GM11168 (cell line): ENCODE measurements at regions not wholly inside any gene's neighbourhood (a gene's known extent, or its start where the extent isn't known, plus 50 kb on each side); places are given as distances from the start of the nearest gene placed in this dataset.

Experiments used
- in situ Hi-C: fragments of 300-500 bp; cut with MboI; formaldehyde crosslinking; loops from one replicate; pipeline ENCODE4 v1.12.0; 2022; ENCODE audit warnings: low sequenced_read_pairs; ENCODE audit not compliant: unreplicated experiment

- in situ Hi-C loops, result no loop called here
These were observed 602.1 kb downstream of the LMO4 start for GRCh38 chr1:87930796-87931195.

DNA sequence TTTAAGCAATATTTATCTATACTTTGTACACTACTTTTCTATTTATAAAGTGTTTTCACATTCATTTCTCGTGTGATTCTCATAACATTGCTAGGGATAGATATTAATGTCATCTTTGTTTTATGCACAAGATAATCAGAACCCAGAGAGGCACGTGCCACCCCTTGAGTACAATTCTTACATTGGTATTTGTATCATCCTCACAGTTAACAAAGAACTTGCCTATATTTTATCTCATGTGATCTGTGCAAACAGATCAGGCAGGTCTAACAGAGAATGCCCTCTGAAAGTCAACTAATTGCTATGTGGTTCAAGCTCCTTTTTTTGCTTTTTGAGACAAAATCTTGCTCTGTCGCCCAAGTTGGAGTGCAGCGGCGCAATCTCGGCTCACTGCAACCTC is 604.5 kb downstream of the LMO4 start:
- in situ Hi-C loops, result no loop called here

GRCh38 chr1:87935130-87935529 is 606.5 kb downstream of the LMO4 start:
- in situ Hi-C loops, result no loop called here

GRCh38 chr1:87937831-87938395 is 609.2 kb downstream of the LMO4 start:
- in situ Hi-C loops, result no loop called here

DNA sequence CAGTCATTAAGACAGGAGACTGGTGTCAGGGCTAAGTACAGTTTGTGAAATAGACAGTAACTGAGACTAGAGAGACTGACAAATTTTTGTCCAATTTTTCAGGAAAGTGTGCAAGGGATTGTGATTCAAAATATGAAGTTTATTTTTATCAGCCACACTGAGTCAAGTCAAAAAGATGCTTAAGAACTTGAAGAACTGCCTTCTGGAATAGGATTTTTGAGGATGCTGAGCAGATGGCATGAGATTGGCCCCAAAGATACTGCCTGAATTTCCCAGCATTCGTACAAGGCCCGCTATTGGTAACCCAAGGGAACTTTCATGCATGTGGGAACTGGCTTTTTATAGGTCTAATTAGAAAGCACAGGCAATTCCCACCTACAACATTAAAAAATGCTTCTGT is 610.0 kb downstream of the LMO4 start:
- in situ Hi-C loops, result no loop called here

DNA sequence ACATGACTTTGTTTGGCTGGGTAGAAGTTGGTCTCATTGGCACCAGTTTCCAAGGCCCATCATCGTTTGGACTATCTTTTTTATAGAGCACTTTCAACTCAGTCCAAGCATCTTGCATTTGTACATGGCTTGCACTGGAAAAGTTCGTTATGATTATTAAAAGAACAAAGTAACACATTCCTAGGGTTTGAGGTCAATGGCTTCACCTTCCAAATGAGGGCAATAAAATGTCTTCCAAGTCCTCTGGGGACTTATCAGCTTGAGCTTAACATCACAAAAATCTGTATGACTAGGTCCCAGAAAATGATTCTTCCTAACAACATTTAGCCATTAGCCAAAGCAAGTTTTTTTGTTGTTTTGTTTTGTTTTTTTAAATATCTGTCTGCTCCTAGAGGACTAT is 610.8 kb downstream of the LMO4 start:
- in situ Hi-C loops, result no loop called here

DNA sequence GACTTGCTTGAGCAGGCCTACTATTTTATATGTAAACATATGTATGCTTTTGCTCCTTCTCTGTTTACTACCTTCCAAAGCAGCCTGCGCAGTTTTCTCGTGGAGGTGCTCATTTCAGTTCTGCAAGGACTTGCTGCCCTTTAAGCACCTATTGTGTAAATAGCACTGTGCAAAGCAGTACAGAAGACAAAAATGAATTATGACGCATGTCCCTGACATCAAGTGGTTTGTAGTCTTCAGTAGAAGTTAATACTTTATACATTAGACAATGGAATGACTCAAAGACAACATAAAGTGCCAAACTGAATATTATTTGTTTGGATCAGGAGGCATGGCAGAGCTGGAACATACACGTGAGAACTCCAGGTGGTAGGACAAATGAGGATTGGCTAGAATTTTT is 611.7 kb downstream of the LMO4 start:
- in situ Hi-C loops, result no loop called here

GRCh38 chr1:87941337-87941946 is 612.8 kb downstream of the LMO4 start:
- in situ Hi-C loops, result no loop called here

- in situ Hi-C loops, result no loop called here
These were observed 613.5 kb downstream of the LMO4 start for GRCh38 chr1:87942165-87942564.

DNA sequence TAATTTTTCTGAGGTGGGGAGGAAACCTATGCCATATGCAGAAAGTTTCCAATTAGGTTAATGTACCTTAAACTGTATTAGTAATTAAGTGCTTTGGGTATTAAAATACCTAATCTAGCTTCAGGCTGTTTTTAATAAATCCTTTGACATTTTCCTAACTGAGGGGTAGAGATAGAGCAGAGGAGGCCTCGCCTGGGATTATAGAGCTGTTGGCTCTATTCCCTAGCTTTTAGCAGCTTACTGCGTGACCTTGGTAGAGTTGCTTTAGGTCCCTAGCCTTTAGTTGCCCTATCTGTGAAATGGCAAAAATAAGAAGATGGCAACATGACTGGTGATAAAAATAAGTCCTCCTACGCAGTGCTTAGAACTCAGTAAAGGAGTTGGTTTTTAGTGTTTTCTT is 621.0 kb downstream of the LMO4 start:
- in situ Hi-C loops, result loop anchor here (10.0 kb wide), 2 partner anchors 655 to 795 kb away; no protein-coding TSS in a partner anchor

GRCh38 chr1:87950369-87950768 is 621.7 kb downstream of the LMO4 start:
- in situ Hi-C loops, result loop anchor here (10.0 kb wide), 2 partner anchors 656 to 796 kb away; no protein-coding TSS in a partner anchor

GRCh38 chr1:87951409-87951808 is 622.7 kb downstream of the LMO4 start:
- in situ Hi-C loops, result loop anchor here (10.0 kb wide), 2 partner anchors 657 to 797 kb away; no protein-coding TSS in a partner anchor

GRCh38 chr1:87951852-87952251 is 623.2 kb downstream of the LMO4 start:
- in situ Hi-C loops, result loop anchor here (10.0 kb wide), 2 partner anchors 657 to 797 kb away; no protein-coding TSS in a partner anchor

DNA sequence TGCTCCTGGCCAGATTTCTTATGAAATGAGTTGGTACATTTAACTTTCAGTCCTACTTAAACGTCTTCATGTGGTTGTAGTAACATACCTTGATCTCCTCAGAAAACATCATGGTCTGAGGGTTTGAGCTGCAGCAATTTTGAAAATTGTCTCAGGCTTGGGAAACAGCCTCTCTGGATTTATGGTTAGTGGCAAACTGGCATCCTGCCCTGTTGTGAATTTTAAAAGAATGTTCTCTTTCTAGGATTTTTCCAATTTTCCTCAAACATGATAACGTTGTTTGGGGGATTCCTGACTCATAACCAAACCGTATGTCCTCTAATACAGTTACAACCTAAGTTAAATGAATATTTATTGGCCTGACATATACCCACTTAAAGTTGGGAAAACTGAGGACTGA is 624.4 kb downstream of the LMO4 start:
- in situ Hi-C loops, result loop anchor here (10.0 kb wide), 2 partner anchors 658 to 798 kb away; no protein-coding TSS in a partner anchor

DNA sequence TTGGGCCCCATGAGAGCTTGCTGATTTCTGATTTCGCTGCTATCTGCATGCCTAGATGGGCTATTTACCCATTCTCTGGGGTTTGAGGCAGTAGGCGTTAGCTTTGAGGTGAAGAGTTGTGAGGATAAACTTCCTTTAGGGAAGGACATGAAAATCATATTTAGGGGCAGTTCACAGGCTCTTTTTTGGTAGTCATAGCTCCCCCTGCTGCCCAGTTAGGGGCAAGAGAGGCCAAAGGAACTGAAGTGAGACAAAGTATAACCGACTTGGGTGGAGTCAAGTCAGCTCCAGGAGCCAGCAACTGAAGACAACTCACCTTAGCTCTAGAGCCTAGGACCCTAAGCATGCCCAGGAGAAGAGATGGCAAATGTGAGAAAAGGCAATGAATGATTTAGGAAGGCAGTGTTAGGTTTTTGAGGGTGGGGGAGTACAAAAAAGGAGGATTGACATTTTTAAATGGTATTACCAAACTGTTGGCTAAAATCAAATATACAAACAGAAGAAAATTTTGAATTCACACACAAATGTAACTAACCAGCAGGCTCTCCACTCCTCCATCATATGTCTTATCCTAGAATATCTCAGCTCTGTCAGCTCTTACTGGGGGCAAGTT is 625.2 kb downstream of the LMO4 start:
- in situ Hi-C loops, result loop anchor here (10.0 kb wide), 2 partner anchors 659 to 799 kb away; no protein-coding TSS in a partner anchor

GRCh38 chr1:87955038-87955437 is 626.4 kb downstream of the LMO4 start:
- in situ Hi-C loops, result loop anchor here (10.0 kb wide), 2 partner anchors 660 to 800 kb away; no protein-coding TSS in a partner anchor

DNA sequence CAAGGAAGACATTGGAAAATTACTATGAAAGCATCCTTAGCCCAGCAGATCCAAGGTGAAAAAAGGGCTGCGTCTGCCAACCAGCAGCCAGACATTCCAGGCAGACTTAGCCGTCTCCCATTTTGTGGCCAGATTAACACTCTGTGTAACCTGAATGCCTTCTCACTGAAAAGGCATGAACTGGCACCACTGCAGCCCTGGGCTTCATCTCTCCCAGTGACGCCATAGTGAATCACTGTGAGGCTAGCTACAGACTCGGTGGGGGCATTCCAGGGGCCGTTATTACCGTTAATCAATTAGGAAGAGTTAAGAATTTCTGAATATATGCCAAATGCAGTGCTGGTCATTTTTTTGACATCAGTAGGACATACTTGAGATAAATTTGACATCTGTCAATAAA is 627.4 kb downstream of the LMO4 start:
- in situ Hi-C loops, result loop anchor here (10.0 kb wide), 2 partner anchors 661 to 801 kb away; no protein-coding TSS in a partner anchor

- in situ Hi-C loops, result loop anchor here (10.0 kb wide), 2 partner anchors 662 to 802 kb away; no protein-coding TSS in a partner anchor
These were observed 628.1 kb downstream of the LMO4 start for GRCh38 chr1:87956750-87957149.

- in situ Hi-C loops, result loop anchor here (10.0 kb wide), 2 partner anchors 663 to 803 kb away; no protein-coding TSS in a partner anchor
These were observed 628.7 kb downstream of the LMO4 start for GRCh38 chr1:87957331-87957730.

- in situ Hi-C loops, result loop anchor here (10.0 kb wide), 2 partner anchors 663 to 803 kb away; no protein-coding TSS in a partner anchor
These were observed 629.5 kb downstream of the LMO4 start for GRCh38 chr1:87958201-87958600.

DNA sequence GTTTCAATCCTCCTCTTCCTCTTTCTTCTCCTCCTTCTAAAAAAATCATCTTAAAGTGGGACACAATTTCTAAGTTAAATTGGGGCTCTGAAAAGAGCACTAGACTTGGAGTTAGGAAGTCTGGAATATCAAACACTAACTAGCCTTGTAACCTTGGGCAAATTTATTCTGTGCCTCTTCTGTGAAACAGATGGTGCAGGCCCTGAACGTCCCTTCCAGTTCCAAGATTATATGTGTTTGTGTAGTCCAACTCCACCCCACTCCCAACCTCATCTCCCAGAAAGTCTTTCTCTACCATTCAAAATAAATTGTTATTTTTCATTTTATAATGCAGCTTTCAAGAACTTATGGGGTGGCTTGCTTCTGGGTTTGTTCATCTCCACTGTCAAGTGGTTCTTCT is 630.0 kb downstream of the LMO4 start:
- in situ Hi-C loops, result loop anchor here (10.0 kb wide), 2 partner anchors 664 to 804 kb away; no protein-coding TSS in a partner anchor
